ENCODE measurements at regions not wholly inside any gene's neighbourhood (a gene's known extent, or its start where the extent isn't known, plus 50 kb on each side); places are given as distances from the start of the nearest gene placed in this dataset.
"Not testable (repeated sequence)": the region's sequence is repeated elsewhere in the genome, so short reads cannot be mapped to it uniquely, and the experiment has no call there.

DNA sequence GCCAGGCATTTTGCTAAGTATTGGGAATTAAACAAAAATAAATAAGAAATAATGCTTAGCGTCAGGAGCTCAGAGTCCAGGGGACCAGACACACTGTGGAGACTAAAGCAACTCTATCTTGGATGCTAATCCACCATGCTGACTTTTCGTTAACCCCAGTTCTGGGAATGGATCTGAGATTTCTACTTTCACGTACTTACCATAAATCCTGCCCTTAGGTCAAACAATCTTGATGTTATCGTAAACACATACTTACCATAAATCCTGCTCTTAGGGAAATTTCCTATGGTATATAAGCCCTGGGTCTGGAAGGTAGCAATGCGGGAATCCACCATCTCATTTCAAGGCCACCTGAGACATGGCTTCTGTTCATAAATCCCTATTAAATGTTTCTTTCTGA lies 204.5 kb upstream of the IGFBP7 start:
- H3K27ac ChIP-seq, result no peak overlapping the region
- TF ChIP-seq CTCF (conservative IDR thresholded peaks at IDR 0.05), result no peak

GRCh38 chr4:57312296-57312695 lies 202.1 kb upstream of the IGFBP7 start:
- TF ChIP-seq ZFX (IDR thresholded peaks at IDR 0.05) (no peak), CTCF (conservative IDR thresholded peaks at IDR 0.05) (no peak)
- no peak overlapping the region for H3K27ac ChIP-seq

DNA sequence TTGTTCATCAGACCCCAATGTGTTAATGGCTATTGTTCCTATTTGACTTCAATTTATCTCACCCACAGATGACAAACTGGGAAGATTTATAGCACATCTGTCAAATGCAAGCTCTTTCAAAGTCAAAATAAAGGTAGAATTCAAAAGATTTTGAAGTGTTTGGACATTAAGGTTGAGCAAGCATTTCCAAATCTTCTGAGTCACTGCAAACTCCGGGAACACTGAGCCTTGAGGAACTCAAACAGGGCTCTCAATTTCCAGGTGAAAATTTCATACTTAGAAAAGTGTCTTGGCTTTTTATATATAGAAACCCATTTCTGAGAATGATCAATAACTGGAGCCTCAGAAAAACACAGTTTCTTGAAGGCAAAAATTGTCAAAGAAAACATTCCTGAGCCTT lies 199.5 kb upstream of the IGFBP7 start:
- TF ChIP-seq CTCF (conservative IDR thresholded peaks at IDR 0.05) (no peak), ZFX (IDR thresholded peaks at IDR 0.05) (no peak)
- H3K27ac ChIP-seq, result no peak overlapping the region

- no peak overlapping the region for H3K27ac ChIP-seq
- TF ChIP-seq CTCF (conservative IDR thresholded peaks at IDR 0.05) (no peak), ZFX (IDR thresholded peaks at IDR 0.05) (no peak)
Measured at GRCh38 chr4:57308301-57308700, 198.1 kb upstream of the IGFBP7 start.

- no peak overlapping the region for H3K27ac ChIP-seq
- TF ChIP-seq CTCF (conservative IDR thresholded peaks at IDR 0.05), result no peak
- no peak for TF ChIP-seq ZFX (IDR thresholded peaks at IDR 0.05)
Measured at GRCh38 chr4:57305836-57306235, 195.7 kb upstream of the IGFBP7 start.

- TF ChIP-seq ZFX (IDR thresholded peaks at IDR 0.05) (no peak), CTCF (conservative IDR thresholded peaks at IDR 0.05) (no peak)
- H3K27ac ChIP-seq, result no peak overlapping the region
Measured at GRCh38 chr4:57303012-57303751, 193.0 kb upstream of the IGFBP7 start.

DNA sequence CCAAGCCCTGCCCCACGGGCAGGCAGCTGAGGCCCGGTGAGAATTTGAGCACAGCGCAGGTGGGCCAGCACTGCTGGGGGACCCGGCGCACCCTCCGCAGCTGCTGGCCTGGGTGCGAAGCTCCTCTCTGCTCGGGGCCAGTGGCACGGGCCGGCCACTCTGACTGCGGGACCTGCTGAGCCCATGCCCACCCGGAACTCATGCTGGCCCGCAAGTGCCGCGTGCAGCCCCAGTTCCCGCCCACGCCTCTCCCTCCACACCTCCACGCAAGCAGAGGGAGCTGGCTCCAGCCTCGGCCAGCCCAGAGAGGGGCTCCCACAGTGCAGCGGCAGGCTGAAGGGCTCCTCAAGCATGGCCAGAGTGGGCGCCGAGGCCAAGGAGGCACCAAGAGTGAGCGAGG lies 190.1 kb upstream of the IGFBP7 start:
- not testable (repeated sequence) for H3K27ac ChIP-seq

GRCh38 chr4:57291911-57292310 lies 181.7 kb upstream of the IGFBP7 start:
- TF ChIP-seq ZFX (IDR thresholded peaks at IDR 0.05) (no peak), CTCF (conservative IDR thresholded peaks at IDR 0.05) (no peak)
- no peak overlapping the region for H3K27ac ChIP-seq
